GM04503 (cell line): ENCODE measurements at regions not wholly inside any gene's neighbourhood (a gene's known extent, or its start where the extent isn't known, plus 50 kb on each side); places are given as distances from the start of the nearest gene placed in this dataset.

Experiments
- DNase-seq: peaks from one replicate; pipeline ENCODE4 v3.0.0-alpha.2; 2012; ENCODE audit warnings: low read depth

DNA sequence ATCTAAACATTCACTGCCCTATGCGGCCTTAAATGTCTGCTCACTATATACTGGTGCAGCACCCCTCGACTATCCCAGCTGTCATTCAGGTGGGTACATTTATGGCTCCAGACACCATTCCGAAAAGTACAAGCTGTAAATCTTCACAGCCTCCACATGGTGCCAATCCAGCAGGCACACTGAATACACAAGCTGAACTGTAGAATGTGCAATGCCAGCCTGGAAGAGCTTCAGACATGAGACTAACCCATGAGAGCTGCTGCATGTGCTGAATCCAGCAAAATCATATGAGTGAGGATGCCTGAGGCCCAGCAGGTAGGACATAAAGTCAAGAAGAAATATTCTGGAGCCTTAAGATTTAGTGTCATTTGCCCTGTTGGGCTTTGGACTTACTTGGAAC lies 483.8 kb upstream of the GRIA1 start:
- DNase-seq: no peak

GRCh38 chr5:153014194-153014593 lies 476.3 kb upstream of the GRIA1 start:
- no peak for DNase-seq

DNA sequence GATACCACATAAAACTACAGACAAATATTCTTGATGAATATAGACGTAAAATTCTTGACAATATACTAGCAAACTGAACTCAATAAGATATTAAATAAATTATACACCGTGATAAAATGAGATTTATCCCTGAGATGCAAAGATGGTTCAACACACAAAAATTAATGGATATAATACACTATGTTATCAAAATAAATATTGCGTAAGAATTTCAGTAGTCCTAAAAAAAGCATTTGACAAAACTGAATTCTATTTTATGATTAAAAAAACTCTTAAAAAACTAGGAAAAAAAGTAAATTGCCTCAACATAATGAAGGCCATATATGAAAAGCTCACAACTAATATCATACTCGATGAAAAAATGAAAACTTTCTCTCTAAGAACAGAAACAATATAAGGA lies 472.3 kb upstream of the GRIA1 start:
- no peak for DNase-seq

- DNase-seq: no peak
These were observed 459.4 kb upstream of the GRIA1 start for GRCh38 chr5:153030755-153031725.

DNA sequence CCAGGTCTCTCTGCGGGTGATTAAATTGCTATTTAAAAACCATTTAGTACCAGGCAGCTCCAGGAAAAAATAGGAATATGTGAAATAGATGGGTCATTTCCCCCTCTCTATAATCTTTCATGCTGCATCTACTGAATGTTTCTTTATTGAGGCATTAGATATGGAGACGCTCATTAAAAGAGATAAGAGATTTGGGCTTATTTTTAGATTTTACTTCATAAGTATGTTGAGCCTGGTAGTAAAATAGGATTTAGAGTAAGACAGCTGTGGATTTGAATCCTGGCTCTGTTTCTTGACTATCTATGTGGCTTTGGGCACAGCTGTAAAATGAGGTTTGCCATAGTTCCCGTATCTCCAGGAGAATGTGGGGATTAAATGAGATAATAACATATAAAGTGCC lies 451.0 kb upstream of the GRIA1 start:
- DNase-seq: no peak

GRCh38 chr5:153043886-153044285 lies 446.6 kb upstream of the GRIA1 start:
- DNase-seq: no peak

- DNase-seq: no peak
These were observed 439.8 kb upstream of the GRIA1 start for GRCh38 chr5:153050496-153051179.

DNA sequence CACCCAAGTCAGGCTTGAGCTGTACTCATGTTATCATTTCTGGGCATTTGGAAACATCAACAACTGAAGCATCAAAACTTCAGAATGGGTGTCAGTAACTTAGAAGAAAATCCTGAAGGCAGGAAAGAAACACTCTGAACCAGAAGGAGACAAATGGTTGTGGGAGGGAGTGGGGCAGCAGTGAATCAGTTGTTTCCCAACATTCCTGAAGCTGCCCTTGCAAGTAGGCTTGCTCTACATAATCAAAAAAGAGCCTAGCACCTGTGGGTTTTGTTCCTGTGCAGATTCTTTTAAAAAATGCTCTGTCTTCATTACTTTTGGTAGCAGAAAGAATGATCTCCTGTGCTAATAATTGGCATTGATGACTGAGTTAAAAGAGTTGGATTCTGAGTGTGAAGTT lies 424.2 kb upstream of the GRIA1 start:
- no peak for DNase-seq

DNA sequence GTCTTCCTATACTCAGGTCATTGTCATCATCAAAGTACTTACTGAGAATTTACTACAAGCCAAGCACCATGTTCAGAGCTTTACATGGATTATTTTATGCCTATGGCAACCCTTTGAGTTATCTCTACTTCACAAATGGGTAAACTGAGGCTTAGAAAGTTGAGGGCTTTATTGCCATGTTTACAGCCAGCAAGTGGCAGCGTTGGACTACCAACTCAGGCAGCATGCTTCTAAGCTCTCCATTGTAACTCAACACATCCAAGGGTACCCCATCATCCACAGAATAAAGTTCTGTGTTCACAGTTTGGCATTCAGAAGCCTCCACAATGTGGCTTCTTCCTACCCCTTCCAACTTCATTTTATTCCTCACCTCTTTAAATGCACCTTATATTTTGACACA lies 422.6 kb upstream of the GRIA1 start:
- DNase-seq: no peak

DNA sequence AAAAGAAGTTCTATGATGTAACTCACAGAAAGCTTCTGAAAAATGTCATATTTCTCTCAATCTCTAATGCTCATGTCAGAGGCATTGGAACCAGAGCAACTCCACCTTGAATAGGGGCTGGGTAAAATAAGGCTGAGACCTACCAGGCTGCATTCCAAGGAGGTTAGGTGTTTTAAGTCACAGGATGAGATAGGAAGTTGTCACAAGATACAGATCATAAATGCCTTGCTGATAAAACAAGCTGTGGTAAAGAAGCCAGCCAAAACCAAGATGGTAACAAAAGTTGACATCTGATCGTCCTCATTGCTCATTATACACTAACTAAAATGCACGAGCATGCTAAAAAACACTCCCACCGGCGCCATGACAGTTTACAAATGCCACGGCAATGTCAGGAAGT lies 411.1 kb upstream of the GRIA1 start:
- no peak for DNase-seq

GRCh38 chr5:153080940-153081339 lies 409.5 kb upstream of the GRIA1 start:
- no peak for DNase-seq

DNA sequence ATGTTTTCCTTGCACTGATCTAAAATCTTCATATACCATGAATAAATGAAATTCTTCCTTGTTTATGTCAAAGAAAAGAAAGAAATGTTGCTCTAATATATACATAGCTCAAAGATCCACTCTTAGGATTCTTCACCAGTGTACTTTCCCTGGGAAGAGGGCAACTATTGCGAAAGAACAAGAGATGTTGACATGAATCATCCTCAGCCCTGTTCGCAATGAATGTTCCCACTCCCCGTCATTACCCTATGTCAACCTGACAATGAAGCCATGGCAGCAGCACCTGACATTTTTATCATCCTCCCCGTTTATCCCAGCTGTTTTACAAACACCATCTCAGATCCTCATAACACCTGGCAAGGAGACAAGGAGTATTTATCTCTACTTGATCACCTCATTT lies 409.1 kb upstream of the GRIA1 start:
- DNase-seq: no peak

GRCh38 chr5:153084511-153084910 lies 406.0 kb upstream of the GRIA1 start:
- DNase-seq: no peak

GRCh38 chr5:153086486-153086885 lies 404.0 kb upstream of the GRIA1 start:
- no peak for DNase-seq

DNA sequence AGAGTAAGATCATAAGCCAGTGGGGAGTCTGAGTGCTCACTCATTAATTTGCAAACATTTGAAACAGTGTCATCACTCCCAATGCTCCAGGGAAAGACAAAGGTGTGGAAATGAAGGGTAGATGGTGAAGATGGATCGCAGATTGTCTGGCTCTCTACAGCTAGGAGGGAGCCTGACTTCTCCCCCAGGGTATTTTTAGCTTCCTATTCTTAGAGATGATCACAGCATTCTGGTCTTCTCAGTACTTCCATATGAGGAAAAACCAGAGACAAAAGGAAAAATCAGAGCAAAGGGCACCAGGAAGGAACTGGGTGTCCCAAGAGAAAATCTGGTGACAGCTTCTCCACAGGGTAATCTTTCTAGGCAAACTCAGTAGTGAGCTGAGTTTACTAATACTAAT lies 401.9 kb upstream of the GRIA1 start:
- DNase-seq: no peak

DNA sequence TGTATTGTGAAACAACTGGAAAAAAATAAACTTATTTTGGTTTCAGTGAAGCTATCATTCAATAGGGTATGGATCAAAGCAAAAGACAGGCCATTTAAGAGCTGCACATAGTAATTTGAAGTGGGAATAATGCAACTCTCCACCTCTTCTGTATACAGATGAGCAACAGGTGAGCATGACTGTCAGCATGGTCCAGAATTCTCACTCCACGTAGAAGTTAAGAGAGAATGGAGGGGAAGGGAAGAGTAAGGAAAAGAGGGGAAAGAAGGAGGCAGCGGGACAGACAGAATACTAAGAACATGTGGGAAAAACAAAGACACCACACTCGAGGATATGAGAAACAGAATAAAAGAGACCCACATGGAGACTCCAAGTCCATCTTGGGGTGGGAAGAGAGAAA lies 396.1 kb upstream of the GRIA1 start:
- DNase-seq: no peak

DNA sequence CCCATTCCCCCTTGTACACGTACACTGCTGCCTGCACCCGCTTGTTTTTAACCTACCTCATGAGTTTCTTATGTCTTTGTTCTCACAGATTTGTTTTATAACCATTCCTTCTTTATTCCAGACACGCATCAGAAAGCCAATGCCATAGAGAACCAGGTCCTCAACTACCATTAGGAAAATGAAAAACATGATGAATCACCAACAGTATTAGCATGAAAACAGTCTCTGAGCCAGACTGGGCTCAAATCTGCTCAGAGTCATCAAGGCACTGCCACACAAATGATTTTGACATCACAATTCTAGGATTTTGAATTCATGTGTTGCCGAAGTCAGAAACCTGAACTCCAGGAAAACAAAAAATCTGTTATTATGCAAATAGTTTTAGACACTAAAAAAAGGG lies 394.1 kb upstream of the GRIA1 start:
- no peak for DNase-seq

- DNase-seq: no peak
These were observed 391.1 kb upstream of the GRIA1 start for GRCh38 chr5:153099328-153099727.

- no peak for DNase-seq
These were observed 389.0 kb upstream of the GRIA1 start for GRCh38 chr5:153101235-153102180.

GRCh38 chr5:153116916-153117315 lies 373.6 kb upstream of the GRIA1 start:
- no peak for DNase-seq

DNA sequence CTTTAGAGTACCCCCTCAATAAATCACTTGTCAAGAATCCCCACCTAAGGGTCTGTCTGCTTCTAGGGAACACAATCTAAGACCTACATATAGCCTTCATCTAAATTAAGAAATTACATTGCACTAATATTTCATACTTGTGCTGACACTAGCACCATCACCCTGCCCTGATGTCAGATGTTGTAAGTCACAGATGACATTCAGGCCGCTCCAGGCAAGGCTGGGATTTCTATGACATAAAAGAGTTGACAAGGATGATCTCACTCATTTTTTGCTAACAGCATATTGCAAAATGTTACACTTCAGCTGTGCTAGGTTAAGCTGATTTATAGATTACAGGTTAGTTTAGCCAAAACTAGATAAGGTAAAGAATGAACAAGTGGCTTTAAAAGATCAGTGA lies 372.5 kb upstream of the GRIA1 start:
- DNase-seq: no peak

DNA sequence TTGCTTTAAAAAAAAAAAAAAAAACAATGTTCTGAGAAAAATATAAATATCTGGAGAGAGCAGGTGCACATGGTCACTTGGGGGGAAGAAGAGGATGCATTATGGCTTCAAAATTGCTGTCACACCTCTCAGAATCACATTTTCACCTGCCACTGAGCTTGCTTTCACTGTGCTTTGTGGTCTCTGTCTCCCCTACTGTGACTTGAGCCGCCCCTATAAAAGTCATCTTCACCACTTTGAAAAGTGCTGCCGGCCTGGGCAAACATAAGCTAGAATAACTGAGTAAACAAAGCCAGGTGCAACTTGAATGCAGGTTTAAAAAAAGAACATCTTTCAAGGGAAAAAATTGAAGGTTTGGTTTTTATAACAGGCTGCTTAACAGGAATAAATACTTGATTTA lies 368.1 kb upstream of the GRIA1 start:
- DNase-seq: no peak
